SJSA1 (cell line): ENCODE measurements at regions not wholly inside any gene's neighbourhood (a gene's known extent, or its start where the extent isn't known, plus 50 kb on each side); places are given as distances from the start of the nearest gene placed in this dataset.

ENCODE experiments used
- DNase-seq, 2 experiments: peaks; one replicate each; pipeline ENCODE4 v3.0.0-alpha.2; 2015 to 2020; ENCODE audit warnings: low spot score in 2 of 2, low read depth in 1 of 2
- H3K27ac ChIP-seq: fragments of 250-450 bp; sonication (Bioruptor Pico); 2 replicates; pipeline ENCODE4 v1.5.1; 2020; ENCODE audit warnings: mild to moderate bottlenecking, moderate library complexity
- H3K27me3 ChIP-seq: fragments of 250-450 bp; sonication (Bioruptor Pico); replicated peaks from 2 replicates; pipeline ENCODE4 v1.5.1; 2020; ENCODE audit warnings: mild to moderate bottlenecking, moderate library complexity
- H3K36me3 ChIP-seq: fragments of 250-450 bp; sonication (Bioruptor Pico); 2 replicates; pipeline ENCODE4 v1.5.1; 2020; ENCODE audit warnings: mild to moderate bottlenecking
- H3K4me1 ChIP-seq: fragments of 250-450 bp; sonication (Bioruptor Pico); replicated peaks from 2 replicates; pipeline ENCODE4 v1.6.1; 2021; ENCODE audit warnings: mild to moderate bottlenecking
- H3K4me3 ChIP-seq: fragments of 250-450 bp; sonication (Bioruptor Pico); 2 replicates; pipeline ENCODE4 v1.5.1; 2020; ENCODE audit warnings: mild to moderate bottlenecking
- H3K9me3 ChIP-seq: fragments of 250-450 bp; sonication (Bioruptor Pico); replicated peaks from 2 replicates; pipeline ENCODE4 v1.5.1; 2020; ENCODE audit warnings: mild to moderate bottlenecking

GRCh38 chr4:33184657-33185290, 2464.6 kb downstream of the PCDH7 start:
- DNase-seq: no peak

DNA sequence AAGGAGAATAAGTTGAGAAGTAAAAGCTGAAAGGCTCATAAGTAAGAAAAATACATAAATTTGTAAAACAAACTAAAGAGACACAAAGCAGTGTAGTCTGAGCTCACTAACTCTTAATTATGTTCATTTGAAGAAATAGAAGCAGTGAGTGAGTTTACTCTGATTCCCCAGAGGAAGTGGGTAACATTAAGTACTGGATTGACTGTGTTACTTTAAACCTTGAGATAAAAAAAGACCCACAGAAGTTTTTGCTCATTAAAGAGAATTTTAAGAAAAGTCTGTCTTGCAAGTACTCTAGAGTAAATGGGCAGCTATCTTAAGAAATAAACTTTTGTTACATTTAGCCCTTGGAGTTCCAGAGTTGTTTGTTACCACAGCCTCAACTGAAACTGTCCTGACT, 2466.9 kb downstream of the PCDH7 start:
- H3K4me1 ChIP-seq: no peaks in the 10 kb centered on the region
- H3K4me3 ChIP-seq: no peak overlapping the region
- no peaks in the 10 kb centered on the region for H3K36me3 ChIP-seq
- H3K27me3 ChIP-seq: no peaks in the 10 kb centered on the region
- no peaks in the 10 kb centered on the region for H3K9me3 ChIP-seq
- no peak for DNase-seq
- no peak overlapping the region for H3K27ac ChIP-seq

More at GRCh38 chr4:33184657-33185290, 2464.6 kb downstream of the PCDH7 start:
- Histone ChIP-seq H3K4me3 (no peak overlapping the region), H3K9me3 (no peaks in the 10 kb centered on the region), H3K27ac (no peak overlapping the region), H3K36me3 (no peaks in the 10 kb centered on the region), H3K4me1 (no peaks in the 10 kb centered on the region), H3K27me3 (no peaks in the 10 kb centered on the region)

- Histone ChIP-seq H3K9me3 (no peaks in the 10 kb centered on the region), H3K36me3 (no peaks in the 10 kb centered on the region), H3K4me3 (no peak overlapping the region), H3K27ac (no peak overlapping the region), H3K4me1 (no peaks in the 10 kb centered on the region), H3K27me3 (no peaks in the 10 kb centered on the region)
- DNase-seq: no peak
Observed at GRCh38 chr4:33188733-33189132, 2468.6 kb downstream of the PCDH7 start.

DNA sequence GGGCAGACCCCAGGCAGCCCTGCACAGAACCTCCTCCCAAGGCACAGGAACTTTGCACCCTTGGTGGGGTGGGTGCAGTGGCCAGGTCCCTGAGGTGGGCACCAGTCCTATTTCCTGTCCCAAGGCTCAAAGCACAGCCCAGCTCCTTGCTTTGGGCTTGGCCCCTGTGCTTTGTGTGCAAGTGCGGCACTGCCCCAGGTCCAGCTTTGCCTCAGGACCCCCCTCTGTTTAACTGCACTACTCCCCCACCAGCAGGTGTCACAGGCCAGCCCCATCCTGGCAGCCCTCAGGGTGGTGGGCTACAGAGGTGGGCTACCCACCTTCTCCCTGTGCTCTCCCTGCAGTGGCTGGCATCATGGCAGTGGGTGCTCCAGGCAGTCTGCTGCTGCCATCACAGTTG, 2469.0 kb downstream of the PCDH7 start:
- no peak for DNase-seq
- no peaks in the 10 kb centered on the region for H3K4me1 ChIP-seq
- no peaks in the 10 kb centered on the region for H3K27me3 ChIP-seq
- no peaks in the 10 kb centered on the region for H3K36me3 ChIP-seq
- no peak overlapping the region for H3K27ac ChIP-seq
- H3K9me3 ChIP-seq: no peaks in the 10 kb centered on the region
- no peak overlapping the region for H3K4me3 ChIP-seq

GRCh38 chr4:33193109-33193508, 2472.9 kb downstream of the PCDH7 start:
- H3K27me3 ChIP-seq: no peaks in the 10 kb centered on the region
- H3K27ac ChIP-seq: no peak overlapping the region
- H3K4me1 ChIP-seq: no peaks in the 10 kb centered on the region
- no peaks in the 10 kb centered on the region for H3K36me3 ChIP-seq
- H3K9me3 ChIP-seq: no peaks in the 10 kb centered on the region
- no peak overlapping the region for H3K4me3 ChIP-seq
- no peak for DNase-seq

- Histone ChIP-seq H3K36me3 (no peaks in the 10 kb centered on the region), H3K4me3 (no peak overlapping the region), H3K9me3 (no peaks in the 10 kb centered on the region), H3K27ac (no peak overlapping the region), H3K27me3 (no peaks in the 10 kb centered on the region), H3K4me1 (no peaks in the 10 kb centered on the region)
- no peak for DNase-seq
Observed at GRCh38 chr4:33200377-33200776, 2480.2 kb downstream of the PCDH7 start.

DNA sequence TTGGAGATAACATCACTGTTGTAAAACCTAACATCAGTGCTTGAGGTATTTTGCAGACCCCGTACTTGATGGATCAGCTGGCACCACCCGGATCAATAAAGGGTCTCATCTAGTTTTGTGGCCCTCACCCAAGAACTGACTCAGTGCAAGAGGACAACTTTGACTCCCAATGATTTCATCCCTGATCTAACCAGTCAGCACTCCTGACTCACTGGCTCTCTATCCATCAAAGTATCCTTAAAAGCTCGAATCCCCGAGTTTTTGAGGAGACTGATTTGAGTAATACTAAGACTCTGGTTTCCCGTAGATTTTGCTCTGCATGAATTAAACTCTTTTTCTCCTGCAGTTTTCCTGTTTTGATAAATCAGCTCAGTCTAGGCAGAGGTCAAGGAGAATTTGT, 2498.1 kb downstream of the PCDH7 start:
- H3K9me3 ChIP-seq: no peaks in the 10 kb centered on the region
- no peaks in the 10 kb centered on the region for H3K36me3 ChIP-seq
- no peak overlapping the region for H3K27ac ChIP-seq
- no peak overlapping the region for H3K4me3 ChIP-seq
- no peaks in the 10 kb centered on the region for H3K4me1 ChIP-seq
- DNase-seq: no peak
- H3K27me3 ChIP-seq: no peaks in the 10 kb centered on the region

DNA sequence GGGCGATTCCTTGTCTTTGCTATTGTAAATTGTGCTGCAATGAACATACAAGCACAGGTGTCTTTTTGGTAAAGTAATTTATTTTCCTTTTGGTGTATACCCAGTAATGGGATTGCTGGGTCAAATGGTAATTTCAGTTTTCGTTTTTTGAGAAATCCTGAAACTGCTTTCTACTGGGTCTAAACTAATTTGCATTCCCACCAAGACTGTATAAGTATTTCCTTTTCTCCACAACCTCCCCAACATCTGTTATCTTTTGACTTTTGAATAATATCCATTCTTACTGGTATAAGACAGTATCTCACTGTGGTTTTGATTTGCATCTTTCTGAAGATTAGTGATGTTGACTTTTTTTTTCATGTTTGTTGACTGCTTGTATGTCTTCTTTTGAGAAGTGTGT, 2506.0 kb downstream of the PCDH7 start:
- no peaks in the 10 kb centered on the region for H3K4me1 ChIP-seq
- H3K27ac ChIP-seq: no peak overlapping the region
- H3K27me3 ChIP-seq: no peaks in the 10 kb centered on the region
- no peaks in the 10 kb centered on the region for H3K9me3 ChIP-seq
- no peaks in the 10 kb centered on the region for H3K36me3 ChIP-seq
- no peak for DNase-seq
- no peak overlapping the region for H3K4me3 ChIP-seq

- no peak for DNase-seq
- no peaks in the 10 kb centered on the region for H3K36me3 ChIP-seq
- H3K4me3 ChIP-seq: no peak overlapping the region
- H3K4me1 ChIP-seq: no peaks in the 10 kb centered on the region
- H3K27ac ChIP-seq: no peak overlapping the region
- no peaks in the 10 kb centered on the region for H3K9me3 ChIP-seq
- no peaks in the 10 kb centered on the region for H3K27me3 ChIP-seq
Observed at GRCh38 chr4:33226783-33227182, 2506.6 kb downstream of the PCDH7 start.

- Histone ChIP-seq H3K27ac (no peak overlapping the region), H3K4me1 (no peaks in the 10 kb centered on the region), H3K36me3 (no peaks in the 10 kb centered on the region), H3K4me3 (no peak overlapping the region), H3K9me3 (no peaks in the 10 kb centered on the region), H3K27me3 (no peaks in the 10 kb centered on the region)
- DNase-seq: no peak
Observed at GRCh38 chr4:33255094-33255493, 2534.9 kb downstream of the PCDH7 start.

GRCh38 chr4:33255507-33255906, 2535.3 kb downstream of the PCDH7 start:
- DNase-seq: no peak
- Histone ChIP-seq H3K27ac (no peak overlapping the region), H3K27me3 (no peaks in the 10 kb centered on the region), H3K4me1 (no peaks in the 10 kb centered on the region), H3K36me3 (no peaks in the 10 kb centered on the region), H3K4me3 (no peak overlapping the region), H3K9me3 (no peaks in the 10 kb centered on the region)

GRCh38 chr4:33262824-33263223, 2542.7 kb downstream of the PCDH7 start:
- no peaks in the 10 kb centered on the region for H3K4me1 ChIP-seq
- no peak overlapping the region for H3K4me3 ChIP-seq
- H3K27me3 ChIP-seq: no peaks in the 10 kb centered on the region
- DNase-seq: no peak
- no peaks in the 10 kb centered on the region for H3K36me3 ChIP-seq
- no peaks in the 10 kb centered on the region for H3K9me3 ChIP-seq
- no peak overlapping the region for H3K27ac ChIP-seq

- DNase-seq: no peak
- H3K4me3 ChIP-seq: no peak overlapping the region
- no peaks in the 10 kb centered on the region for H3K27me3 ChIP-seq
- H3K4me1 ChIP-seq: no peaks in the 10 kb centered on the region
- no peak overlapping the region for H3K27ac ChIP-seq
- H3K9me3 ChIP-seq: no peaks in the 10 kb centered on the region
- H3K36me3 ChIP-seq: no peaks in the 10 kb centered on the region
Observed at GRCh38 chr4:33268776-33269175, 2548.6 kb downstream of the PCDH7 start.

DNA sequence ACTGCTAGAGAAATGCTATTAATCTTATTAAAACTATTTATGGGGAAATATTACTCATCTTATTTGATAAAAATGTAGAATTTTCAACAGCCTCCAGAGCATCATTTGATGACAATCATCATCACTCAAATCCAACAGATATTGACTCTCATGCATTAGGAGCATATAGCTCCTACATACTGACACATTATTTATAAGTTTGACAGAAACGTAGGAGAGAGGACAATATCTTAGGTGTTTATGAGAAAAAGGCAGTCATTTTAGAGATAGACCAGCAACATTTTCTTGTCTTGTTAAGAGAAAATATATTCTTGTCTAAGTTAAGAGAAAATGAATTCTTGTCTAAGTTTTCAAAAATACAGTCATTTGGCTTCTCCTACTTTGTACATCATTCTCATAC, 2550.2 kb downstream of the PCDH7 start:
- no peaks in the 10 kb centered on the region for H3K4me1 ChIP-seq
- no peaks in the 10 kb centered on the region for H3K36me3 ChIP-seq
- no peak for DNase-seq
- no peak overlapping the region for H3K27ac ChIP-seq
- H3K9me3 ChIP-seq: no peaks in the 10 kb centered on the region
- no peak overlapping the region for H3K4me3 ChIP-seq
- no peaks in the 10 kb centered on the region for H3K27me3 ChIP-seq

- no peak for DNase-seq
- no peak overlapping the region for H3K27ac ChIP-seq
- H3K27me3 ChIP-seq: no peaks in the 10 kb centered on the region
- no peaks in the 10 kb centered on the region for H3K36me3 ChIP-seq
- no peak overlapping the region for H3K4me3 ChIP-seq
- no peaks in the 10 kb centered on the region for H3K9me3 ChIP-seq
- H3K4me1 ChIP-seq: no peaks in the 10 kb centered on the region
Observed at GRCh38 chr4:33272722-33273121, 2552.6 kb downstream of the PCDH7 start.
